ENCODE measurements at regions not wholly inside any gene's neighbourhood (a gene's known extent, or its start where the extent isn't known, plus 50 kb on each side); places are given as distances from the start of the nearest gene placed in this dataset.

GRCh38 chr10:28937959-28938358 lies 260.6 kb downstream of the BAMBI start:
- Histone ChIP-seq H3K9me3 (ENCODE audit: low read depth, low read length) (no peaks in the 10 kb centered on the region), H3K9ac (ENCODE audit: insufficient read length) (no peak overlapping the region), H3K36me3 (ENCODE audit: insufficient read depth, low read length) (no peaks in the 10 kb centered on the region), H3K27ac (no peak overlapping the region), H3K4me3 (no peak overlapping the region)
- TF ChIP-seq FOXP2 (optimal IDR thresholded peaks at IDR 0.05; ENCODE audit: control extremely low read depth, extremely low read length, insufficient read depth), result no peak
- no peak for TF ChIP-seq POLR2AphosphoS5 (IDR thresholded peaks at IDR 0.05; ENCODE audit: borderline replicate concordance, low read depth, low read length)
- no peak for TF ChIP-seq EZH2 (IDR thresholded peaks at IDR 0.05)
- no peak for DNase-seq (ENCODE audit: low read depth, low spot score)

DNA sequence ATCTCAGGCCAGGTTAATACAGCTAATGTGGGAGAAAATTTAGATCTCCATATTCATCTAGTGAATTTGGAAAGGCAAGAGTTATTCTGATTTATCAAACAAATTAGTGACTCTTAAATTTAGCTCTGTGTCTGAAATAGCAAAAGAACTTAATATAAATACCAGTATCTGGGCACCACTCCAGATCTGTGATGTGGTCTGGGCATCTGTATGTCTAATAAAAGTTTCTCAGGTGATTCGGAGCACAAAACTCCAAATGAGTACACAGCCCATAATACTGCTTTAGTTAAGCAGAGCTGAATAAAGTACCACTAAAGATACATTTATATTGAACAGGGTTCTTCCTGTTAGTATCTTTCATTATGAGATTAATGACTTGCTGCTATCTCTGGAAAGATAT lies 261.4 kb downstream of the BAMBI start:
- Histone ChIP-seq H3K27ac (no peak overlapping the region), H3K4me3 (peak overlapping the region; percentile 80), H3K9me3 (ENCODE audit: low read depth, low read length) (no peaks in the 10 kb centered on the region), H3K9ac (ENCODE audit: insufficient read length) (no peak overlapping the region), H3K36me3 (ENCODE audit: insufficient read depth, low read length) (no peaks in the 10 kb centered on the region)
- no peak for TF ChIP-seq FOXP2 (optimal IDR thresholded peaks at IDR 0.05; ENCODE audit: control extremely low read depth, extremely low read length, insufficient read depth)
- no peak for TF ChIP-seq EZH2 (IDR thresholded peaks at IDR 0.05)
- no peak for TF ChIP-seq POLR2AphosphoS5 (IDR thresholded peaks at IDR 0.05; ENCODE audit: borderline replicate concordance, low read depth, low read length)
- no peak for DNase-seq (ENCODE audit: low read depth, low spot score)

- peak overlapping the region; percentile 95 for H3K27ac ChIP-seq
- H3K9ac ChIP-seq (ENCODE audit: insufficient read length), result no peak overlapping the region
Observed at GRCh38 chr10:28939281-28940157, 262.2 kb downstream of the BAMBI start.

DNA sequence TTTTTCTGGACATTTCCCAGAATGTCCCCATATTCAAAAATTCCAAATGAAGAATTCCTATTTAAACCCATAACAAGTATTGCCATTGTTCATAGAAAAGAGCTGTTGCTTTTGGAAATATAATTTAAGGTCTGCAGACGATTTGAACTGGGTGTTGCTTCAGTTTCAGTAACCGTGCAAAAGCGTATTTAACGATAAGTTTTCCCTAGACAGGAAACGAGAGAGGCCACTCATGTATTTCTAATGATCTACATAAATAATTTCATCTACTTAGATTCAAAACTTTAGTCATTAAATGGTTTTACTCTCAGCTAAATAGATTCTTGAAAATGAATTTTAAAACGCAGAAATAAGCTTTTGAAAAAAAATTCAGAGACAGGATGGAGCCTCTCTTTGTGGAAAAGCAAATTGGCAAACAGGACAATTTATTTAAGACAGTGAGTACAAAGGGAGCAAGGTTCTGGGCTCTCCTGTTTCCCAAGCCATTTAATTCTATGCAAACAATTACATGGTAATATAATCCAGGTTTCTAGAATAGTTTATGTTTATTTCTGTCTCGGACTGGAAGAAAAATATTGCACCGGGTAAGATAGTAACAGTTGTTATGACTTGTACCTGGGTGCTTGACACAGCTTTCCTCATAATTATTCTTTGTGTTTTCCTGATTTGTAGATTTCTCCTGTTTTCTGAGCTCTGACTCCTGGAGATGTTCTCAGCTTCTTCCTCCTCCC lies 263.0 kb downstream of the BAMBI start:
- H3K4me3 ChIP-seq, result peak overlapping the region; percentile 80
- peak overlapping the region; percentile 66 for H3K9ac ChIP-seq (ENCODE audit: insufficient read length)
- peak overlapping the region; percentile 95 for H3K27ac ChIP-seq

More at GRCh38 chr10:28939281-28940157, 262.2 kb downstream of the BAMBI start:
- TF ChIP-seq POLR2AphosphoS5 (IDR thresholded peaks at IDR 0.05; ENCODE audit: borderline replicate concordance, low read depth, low read length), result no peak
- no peak for TF ChIP-seq FOXP2 (optimal IDR thresholded peaks at IDR 0.05; ENCODE audit: control extremely low read depth, extremely low read length, insufficient read depth)
- no peak for TF ChIP-seq EZH2 (IDR thresholded peaks at IDR 0.05)
- Histone ChIP-seq H3K36me3 (ENCODE audit: insufficient read depth, low read length) (no peaks in the 10 kb centered on the region), H3K4me3 (peak overlapping the region; percentile 80), H3K9me3 (ENCODE audit: low read depth, low read length) (no peaks in the 10 kb centered on the region)
- no peak for DNase-seq (ENCODE audit: low read depth, low spot score)

DNA sequence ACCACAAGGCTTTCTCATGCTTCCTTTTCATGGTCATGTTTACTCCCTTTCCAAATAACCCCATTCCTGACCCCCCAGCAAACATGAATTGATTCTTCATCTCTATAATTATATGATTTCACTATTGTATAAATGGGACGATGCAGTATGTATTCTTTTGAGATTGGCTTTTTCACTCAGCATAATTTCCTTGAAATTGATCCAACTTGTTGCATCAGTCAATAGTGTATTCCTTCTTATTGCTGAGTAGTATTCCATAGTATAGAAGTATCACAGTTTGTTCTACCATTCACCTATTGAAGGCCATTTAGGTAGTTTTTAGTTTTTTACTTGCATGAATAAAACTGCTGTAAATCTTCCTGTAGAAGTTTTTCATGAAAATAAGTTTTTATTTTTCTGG lies 264.7 kb downstream of the BAMBI start:
- Histone ChIP-seq H3K9me3 (ENCODE audit: low read depth, low read length) (no peaks in the 10 kb centered on the region), H3K4me3 (no peak overlapping the region), H3K36me3 (ENCODE audit: insufficient read depth, low read length) (no peaks in the 10 kb centered on the region), H3K27ac (peak overlapping the region; percentile 95; the same call in 1 of the 2 replicates), H3K9ac (ENCODE audit: insufficient read length) (no peak overlapping the region)
- no peak for TF ChIP-seq EZH2 (IDR thresholded peaks at IDR 0.05)
- no peak for TF ChIP-seq POLR2AphosphoS5 (IDR thresholded peaks at IDR 0.05; ENCODE audit: borderline replicate concordance, low read depth, low read length)
- TF ChIP-seq FOXP2 (optimal IDR thresholded peaks at IDR 0.05; ENCODE audit: control extremely low read depth, extremely low read length, insufficient read depth), result no peak
- no peak for DNase-seq (ENCODE audit: low read depth, low spot score)

More for the DNA sequence above, 263.0 kb downstream of the BAMBI start:
- Histone ChIP-seq H3K9me3 (ENCODE audit: low read depth, low read length) (no peaks in the 10 kb centered on the region), H3K36me3 (ENCODE audit: insufficient read depth, low read length) (no peaks in the 10 kb centered on the region)
- no peak for TF ChIP-seq POLR2AphosphoS5 (IDR thresholded peaks at IDR 0.05; ENCODE audit: borderline replicate concordance, low read depth, low read length)
- peak; percentile 75 for DNase-seq (ENCODE audit: low read depth, low spot score)

- no peak overlapping the region for H3K9ac ChIP-seq (ENCODE audit: insufficient read length)
- no peak for DNase-seq (ENCODE audit: low read depth, low spot score)
- no peaks in the 10 kb centered on the region for H3K9me3 ChIP-seq (ENCODE audit: low read depth, low read length)
- no peak overlapping the region for H3K27ac ChIP-seq
- no peak overlapping the region for H3K4me3 ChIP-seq
- H3K36me3 ChIP-seq (ENCODE audit: insufficient read depth, low read length), result no peaks in the 10 kb centered on the region
- TF ChIP-seq EZH2 (IDR thresholded peaks at IDR 0.05) (no peak), POLR2AphosphoS5 (IDR thresholded peaks at IDR 0.05; ENCODE audit: borderline replicate concordance, low read depth, low read length) (no peak), FOXP2 (optimal IDR thresholded peaks at IDR 0.05; ENCODE audit: control extremely low read depth, extremely low read length, insufficient read depth) (no peak)
Observed at GRCh38 chr10:28945959-28946358, 268.6 kb downstream of the BAMBI start.

- H3K9ac ChIP-seq (ENCODE audit: insufficient read length), result no peak overlapping the region
- no peak for DNase-seq (ENCODE audit: low read depth, low spot score)
- no peak overlapping the region for H3K27ac ChIP-seq
- no peaks in the 10 kb centered on the region for H3K36me3 ChIP-seq (ENCODE audit: insufficient read depth, low read length)
- no peaks in the 10 kb centered on the region for H3K9me3 ChIP-seq (ENCODE audit: low read depth, low read length)
- TF ChIP-seq EZH2 (IDR thresholded peaks at IDR 0.05), result no peak
- no peak for TF ChIP-seq POLR2AphosphoS5 (IDR thresholded peaks at IDR 0.05; ENCODE audit: borderline replicate concordance, low read depth, low read length)
- TF ChIP-seq FOXP2 (optimal IDR thresholded peaks at IDR 0.05; ENCODE audit: control extremely low read depth, extremely low read length, insufficient read depth), result no peak
- no peak overlapping the region for H3K4me3 ChIP-seq
Observed at GRCh38 chr10:28946479-28946878, 269.2 kb downstream of the BAMBI start.

DNA sequence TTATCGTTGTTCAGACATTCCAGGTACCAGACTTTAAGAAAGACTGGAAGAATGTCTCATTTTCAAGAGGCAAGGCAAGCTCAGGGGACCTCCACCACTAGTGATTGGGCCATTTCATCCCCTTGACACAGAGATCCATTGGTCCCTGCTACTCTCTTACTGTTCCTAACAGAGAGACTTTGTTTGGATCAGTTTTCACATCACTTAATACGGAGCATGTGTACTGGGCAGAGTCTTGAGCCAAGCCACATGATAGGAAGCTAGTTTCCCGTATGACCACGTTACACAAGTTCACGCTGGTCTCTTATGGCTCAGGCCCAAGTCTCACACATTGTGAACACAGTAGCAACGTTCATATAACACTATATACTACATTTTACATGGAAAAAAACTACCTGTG lies 269.9 kb downstream of the BAMBI start:
- no peak overlapping the region for H3K9ac ChIP-seq (ENCODE audit: insufficient read length)
- no peak for DNase-seq (ENCODE audit: low read depth, low spot score)
- no peaks in the 10 kb centered on the region for H3K36me3 ChIP-seq (ENCODE audit: insufficient read depth, low read length)
- no peaks in the 10 kb centered on the region for H3K9me3 ChIP-seq (ENCODE audit: low read depth, low read length)
- no peak overlapping the region for H3K27ac ChIP-seq
- no peak overlapping the region for H3K4me3 ChIP-seq
- no peak for TF ChIP-seq EZH2 (IDR thresholded peaks at IDR 0.05)
- no peak for TF ChIP-seq FOXP2 (optimal IDR thresholded peaks at IDR 0.05; ENCODE audit: control extremely low read depth, extremely low read length, insufficient read depth)
- TF ChIP-seq POLR2AphosphoS5 (IDR thresholded peaks at IDR 0.05; ENCODE audit: borderline replicate concordance, low read depth, low read length), result no peak
